Dermis blood vessel endothelial cell (primary cell): ENCODE measurements at regions not wholly inside any gene's neighbourhood (a gene's known extent, or its start where the extent isn't known, plus 50 kb on each side); places are given as distances from the start of the nearest gene placed in this dataset.

Source experiments
- DNase-seq: peaks from one replicate; pipeline ENCODE4 v3.0.0; 2010

GRCh38 chr2:101550555-101550954, 75.6 kb upstream of the RFX8 start:
- DNase-seq, result no peak

- no peak for DNase-seq
These were observed 74.5 kb upstream of the RFX8 start for GRCh38 chr2:101549371-101549770.

DNA sequence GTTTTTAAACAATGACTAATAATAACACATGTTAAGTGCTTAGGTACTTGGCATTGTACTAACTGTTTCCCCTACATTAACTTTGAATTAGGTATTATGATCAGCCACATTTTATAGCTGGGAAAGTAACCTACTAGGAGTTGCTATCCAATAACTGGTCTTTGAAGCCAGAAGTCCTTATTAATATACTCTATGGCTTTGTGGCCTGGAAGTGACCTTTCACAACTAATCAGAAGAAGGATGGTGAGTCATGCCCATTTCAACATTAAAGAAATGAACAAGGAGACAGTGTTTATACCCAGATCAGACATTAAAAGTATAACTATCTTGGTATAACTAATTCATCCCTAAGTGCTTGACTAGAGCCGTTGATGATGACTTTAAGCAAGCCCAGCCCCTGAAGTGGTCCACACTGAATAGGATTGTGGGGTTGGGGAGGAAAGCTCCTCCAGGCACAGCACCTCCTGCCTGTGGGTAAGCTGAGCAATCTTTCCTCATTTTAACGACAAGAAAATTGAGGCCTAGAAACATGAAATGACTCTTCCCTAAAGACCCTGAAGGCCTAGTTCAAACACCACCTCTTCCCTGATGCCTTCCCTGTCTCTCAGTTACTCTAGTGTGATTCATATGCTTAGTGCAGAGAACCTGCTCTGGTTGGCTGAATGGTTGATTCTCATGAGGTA, 71.6 kb upstream of the RFX8 start:
- peak; percentile 90 for DNase-seq

DNA sequence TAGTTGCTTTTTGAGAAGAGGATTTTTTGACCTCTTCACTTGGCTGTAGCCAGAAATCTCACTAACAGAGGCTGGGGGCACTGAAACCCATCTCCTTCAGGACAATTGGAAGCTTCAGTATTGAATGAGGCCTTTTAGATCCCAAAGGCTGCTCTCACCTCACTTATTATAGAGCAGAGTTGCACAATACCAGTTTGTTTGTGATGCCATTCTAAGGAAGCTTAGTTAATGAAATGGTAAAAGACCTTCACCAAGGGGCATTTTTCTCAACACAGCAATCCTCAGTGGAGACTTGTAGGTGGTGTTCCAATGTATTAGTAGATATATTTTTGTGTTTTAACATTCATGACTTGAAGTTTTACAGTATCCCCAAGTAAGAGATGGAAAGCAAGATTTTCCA, 71.0 kb upstream of the RFX8 start:
- DNase-seq, result no peak

- no peak for DNase-seq
These were observed 65.6 kb upstream of the RFX8 start for GRCh38 chr2:101540518-101540917.

GRCh38 chr2:101538076-101538475, 63.2 kb upstream of the RFX8 start:
- no peak for DNase-seq

DNA sequence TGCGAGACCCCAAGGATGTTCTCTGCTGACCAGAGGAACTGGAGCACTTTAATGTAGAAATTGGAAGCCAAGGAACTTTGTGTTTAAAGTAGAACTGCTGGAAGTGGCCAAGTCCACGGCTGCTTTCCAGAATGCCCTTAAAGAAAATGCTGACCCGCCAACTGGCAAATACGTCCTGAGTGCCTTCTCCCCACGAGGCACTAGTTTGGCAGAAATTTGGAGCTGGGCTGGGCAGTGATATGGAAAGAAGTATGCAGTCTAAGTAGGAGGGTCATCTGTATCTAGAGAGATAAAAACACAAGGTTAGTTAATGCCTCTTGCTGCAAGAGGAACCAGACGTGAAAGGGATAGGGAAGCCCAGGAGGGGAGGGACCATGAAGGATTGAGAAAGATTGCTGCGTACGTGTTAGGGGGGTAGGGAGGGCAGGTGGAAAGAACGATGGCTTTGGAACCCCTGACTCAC, 59.3 kb upstream of the RFX8 start:
- peak; percentile 13 for DNase-seq

GRCh38 chr2:101533561-101534148, 58.7 kb upstream of the RFX8 start:
- peak; percentile 86 for DNase-seq

GRCh38 chr2:101528501-101528900, 53.6 kb upstream of the RFX8 start:
- no peak for DNase-seq

- DNase-seq, result no peak
These were observed 50.0 kb upstream of the RFX8 start for GRCh38 chr2:101524806-101525430.
